Stimulated activated naive B cell treated with anti-CD40 and anti-IgM and Interleukin-4, amounts not matched to agents 10 μg/mL and 1 μg/mL and 100 μg/mL, for 72 hours (primary cell): ENCODE measurements at regions not wholly inside any gene's neighbourhood (a gene's known extent, or its start where the extent isn't known, plus 50 kb on each side); places are given as distances from the start of the nearest gene placed in this dataset.
"Not testable (repeated sequence)": the region's sequence is repeated elsewhere in the genome, so short reads cannot be mapped to it uniquely, and the experiment has no call there.

Source experiments
- ATAC-seq, 2 donors: fragments of 150-1000 bp; cut with Tn5 transposase; replicated peaks; 2 replicates each; pipeline ENCODE4 v1.10.0; 2021; ENCODE audit warnings: moderate library complexity in 1 of 2
- DNase-seq: peaks from one replicate; pipeline ENCODE4 v3.0.0; 2021
- H3K27ac Mint-ChIP-seq: one replicate; pipeline ENCODE4 v1.8.0; 2022; ENCODE audit warnings: mild to moderate bottlenecking, mixed read lengths
- H3K27me3 Mint-ChIP-seq, 2 donors: one replicate each; pipeline ENCODE4 v1.8.0; 2022; ENCODE audit warnings: mixed read lengths in 2 of 2
- H3K36me3 Mint-ChIP-seq, 2 donors: one replicate each; pipeline ENCODE4 v1.8.0; 2022; ENCODE audit warnings: mixed read lengths in 2 of 2, mild to moderate bottlenecking in 1 of 2
- H3K4me1 Mint-ChIP-seq, 2 donors: one replicate each; pipeline ENCODE4 v1.8.0; 2022; ENCODE audit warnings: mixed read lengths in 2 of 2, mild to moderate bottlenecking in 1 of 2
- H3K4me3 Mint-ChIP-seq, 2 donors: one replicate each; pipeline ENCODE4 v1.8.0; 2022; ENCODE audit warnings: mild to moderate bottlenecking in 2 of 2, mixed read lengths in 2 of 2, moderate library complexity in 1 of 2
- H3K9me3 Mint-ChIP-seq, 2 donors: one replicate each; pipeline ENCODE4 v1.8.0; 2022; ENCODE audit warnings: mixed read lengths in 2 of 2, mild to moderate bottlenecking in 1 of 2

DNA sequence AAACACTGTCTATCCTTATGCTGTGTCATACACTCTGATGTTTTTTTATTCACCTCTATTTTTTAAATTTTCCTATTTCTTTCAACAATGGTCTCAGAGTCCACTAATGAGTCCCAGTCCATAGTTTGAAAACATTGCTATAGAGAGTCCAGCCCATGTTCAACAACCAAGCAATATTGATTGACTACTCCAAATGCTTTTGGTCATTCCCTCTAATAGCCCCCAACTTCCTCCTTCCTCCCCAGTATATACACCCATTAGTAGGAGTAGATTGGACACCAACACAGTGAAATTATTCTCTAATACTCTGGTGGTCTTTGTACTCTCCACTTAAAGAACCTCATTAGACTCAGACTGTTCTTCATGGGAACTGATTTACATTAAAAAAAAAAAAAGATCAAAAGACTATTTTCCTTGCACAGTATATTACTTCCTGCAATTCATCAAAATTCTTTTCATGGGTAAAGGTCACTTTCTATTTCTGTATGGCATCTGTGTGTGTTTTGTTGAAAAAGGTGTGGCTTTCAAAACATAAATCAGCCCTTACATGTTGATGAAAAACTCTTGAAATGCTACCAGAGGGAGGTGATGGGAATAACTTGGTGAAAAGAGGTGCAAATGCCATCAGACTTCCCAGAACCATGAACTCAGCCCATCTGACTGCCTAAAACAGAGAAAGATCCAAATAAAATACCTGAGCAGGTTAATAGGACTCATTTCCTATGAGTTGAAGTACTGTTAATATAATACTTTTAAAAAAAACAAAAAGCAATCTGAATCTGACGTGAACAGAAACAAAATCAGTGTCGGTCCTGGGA is 250.3 kb upstream of the KLF3 start:
- no peaks in the 10 kb centered on the region for H3K9me3 Mint-ChIP-seq
- H3K4me3 Mint-ChIP-seq: peak overlapping the region in 1 of 2 donors; percentile 40
- peaks cover 10 to 26% of the 10 kb centered on the region in 2 donors for H3K4me1 Mint-ChIP-seq
- DNase-seq (no peak), ATAC-seq (peak in 1 of 2 donors; percentile 69)
- H3K27ac Mint-ChIP-seq: no peak overlapping the region
- H3K36me3 Mint-ChIP-seq: no peaks in the 10 kb centered on the region
- H3K27me3 Mint-ChIP-seq: peaks cover 0 to 8% of the 10 kb centered on the region in 2 donors

- H3K36me3 Mint-ChIP-seq: no peaks in the 10 kb centered on the region
- no peak for ATAC-seq
- H3K27me3 Mint-ChIP-seq: peaks cover 0 to 8% of the 10 kb centered on the region in 2 donors
- no peak for DNase-seq
- H3K4me1 Mint-ChIP-seq: peaks cover 10 to 26% of the 10 kb centered on the region in 2 donors
- no peaks in the 10 kb centered on the region for H3K9me3 Mint-ChIP-seq
- no peak overlapping the region for H3K4me3 Mint-ChIP-seq
- no peak overlapping the region for H3K27ac Mint-ChIP-seq
These were observed 249.6 kb upstream of the KLF3 start for GRCh38 chr4:38414410-38414809.

DNA sequence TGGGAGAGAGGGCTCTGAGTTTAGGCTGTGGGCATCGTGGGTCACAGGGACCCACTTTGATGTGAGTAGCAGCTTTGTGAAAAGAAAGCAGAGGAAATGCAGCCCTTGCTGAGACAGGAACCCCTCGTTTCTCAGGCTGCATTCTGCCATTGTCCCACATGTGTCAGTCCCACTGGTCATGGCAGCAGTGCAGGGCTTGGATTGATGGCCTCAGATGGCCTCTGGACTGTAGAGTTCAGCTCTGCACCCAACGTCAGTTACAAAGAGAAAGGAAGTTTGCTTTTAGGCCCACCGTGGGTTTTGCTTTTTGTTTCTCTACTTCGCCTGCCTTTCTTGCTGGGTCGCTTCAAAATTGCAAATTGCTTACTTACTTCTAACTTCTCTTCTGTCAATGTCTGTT is 248.3 kb upstream of the KLF3 start:
- Mint-ChIP-seq H3K27me3 (no peaks in the 10 kb centered on the region), H3K36me3 (peaks cover 2 to 9% of the 10 kb centered on the region in 2 donors), H3K9me3 (peaks cover 10 to 11% of the 10 kb centered on the region in 2 donors), H3K4me3 (no peak overlapping the region), H3K4me1 (peaks cover 8 to 26% of the 10 kb centered on the region in 2 donors), H3K27ac (no peak overlapping the region)
- no peak for ATAC-seq
- DNase-seq: no peak

DNA sequence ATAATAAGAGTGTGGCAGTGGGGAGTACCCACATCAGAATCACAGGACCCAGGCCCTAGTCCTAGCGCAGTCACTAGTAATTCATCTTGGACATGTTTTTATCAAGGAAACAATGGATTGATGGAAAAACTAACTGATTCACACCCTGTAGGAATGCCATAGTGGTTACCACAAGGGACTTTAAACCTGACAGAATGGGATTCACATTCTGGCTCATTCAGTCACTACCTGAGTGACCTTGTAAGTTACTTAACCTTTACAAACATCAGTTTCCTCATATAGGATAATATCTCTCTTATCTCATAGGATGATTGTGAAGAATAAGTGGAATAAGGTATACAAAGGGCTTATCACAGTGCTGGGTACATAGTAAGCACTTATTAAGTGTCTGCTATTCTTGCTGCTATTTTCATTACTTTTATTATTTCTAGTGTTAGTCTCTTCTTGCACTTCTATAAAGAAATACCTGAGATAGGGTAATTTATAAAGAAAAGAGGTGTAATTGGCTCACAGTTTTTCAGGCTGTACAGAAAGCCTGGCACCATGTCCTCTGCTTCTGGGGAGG is 247.5 kb upstream of the KLF3 start:
- H3K4me3 Mint-ChIP-seq: no peak overlapping the region
- H3K27ac Mint-ChIP-seq: no peak overlapping the region
- H3K4me1 Mint-ChIP-seq: peaks cover 8 to 26% of the 10 kb centered on the region in 2 donors
- H3K36me3 Mint-ChIP-seq: peaks cover 2 to 9% of the 10 kb centered on the region in 2 donors
- DNase-seq (no peak), ATAC-seq (no peak)
- no peaks in the 10 kb centered on the region for H3K27me3 Mint-ChIP-seq
- H3K9me3 Mint-ChIP-seq: peaks cover 10 to 12% of the 10 kb centered on the region in 2 donors

DNA sequence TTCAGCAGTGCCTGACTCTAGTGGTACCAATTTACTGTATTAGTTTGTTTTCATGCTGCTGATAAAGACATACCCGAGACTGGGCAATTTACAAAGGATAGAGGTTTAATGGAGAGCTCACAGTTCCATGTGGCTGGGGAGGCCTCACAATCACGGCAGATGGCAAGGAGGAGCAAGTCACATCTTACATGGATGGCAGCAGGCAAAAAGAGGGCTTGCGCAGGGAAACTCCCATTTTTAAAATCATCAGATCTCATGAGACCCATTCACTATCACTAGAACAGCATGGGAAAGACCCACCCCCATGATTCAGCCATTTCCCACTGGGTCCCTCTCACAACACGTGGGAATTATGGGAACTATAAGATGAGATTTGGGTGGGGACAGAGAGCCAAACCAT is 243.7 kb upstream of the KLF3 start:
- not testable (repeated sequence) for H3K4me3 Mint-ChIP-seq, H3K27ac Mint-ChIP-seq, H3K36me3 Mint-ChIP-seq, H3K27me3 Mint-ChIP-seq, ATAC-seq, DNase-seq, H3K4me1 Mint-ChIP-seq
- H3K9me3 Mint-ChIP-seq: peaks cover 11 to 12% of the 10 kb centered on the region in 2 donors

DNA sequence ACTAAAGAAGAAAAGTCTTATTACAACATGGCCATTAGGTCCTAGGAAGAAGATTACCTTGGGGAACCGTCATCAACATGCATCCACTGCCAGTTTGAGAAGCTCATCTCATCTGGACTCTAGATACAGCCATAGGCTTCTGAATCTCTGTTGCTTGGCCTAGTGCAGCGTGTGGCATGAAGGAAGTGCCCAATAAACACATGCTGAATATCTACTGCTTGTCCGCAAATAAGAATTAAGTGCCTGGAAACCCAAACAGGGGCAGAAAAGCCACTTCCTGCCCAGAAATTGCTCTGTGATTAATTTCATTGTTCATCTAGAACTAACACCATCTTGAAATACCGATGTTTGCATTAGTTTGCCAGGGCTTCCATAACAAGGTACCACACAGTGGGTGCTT is 241.1 kb upstream of the KLF3 start:
- Mint-ChIP-seq H3K4me3 (no peak overlapping the region), H3K36me3 (peaks cover 2 to 9% of the 10 kb centered on the region in 2 donors)
- no peak for ATAC-seq

DNA sequence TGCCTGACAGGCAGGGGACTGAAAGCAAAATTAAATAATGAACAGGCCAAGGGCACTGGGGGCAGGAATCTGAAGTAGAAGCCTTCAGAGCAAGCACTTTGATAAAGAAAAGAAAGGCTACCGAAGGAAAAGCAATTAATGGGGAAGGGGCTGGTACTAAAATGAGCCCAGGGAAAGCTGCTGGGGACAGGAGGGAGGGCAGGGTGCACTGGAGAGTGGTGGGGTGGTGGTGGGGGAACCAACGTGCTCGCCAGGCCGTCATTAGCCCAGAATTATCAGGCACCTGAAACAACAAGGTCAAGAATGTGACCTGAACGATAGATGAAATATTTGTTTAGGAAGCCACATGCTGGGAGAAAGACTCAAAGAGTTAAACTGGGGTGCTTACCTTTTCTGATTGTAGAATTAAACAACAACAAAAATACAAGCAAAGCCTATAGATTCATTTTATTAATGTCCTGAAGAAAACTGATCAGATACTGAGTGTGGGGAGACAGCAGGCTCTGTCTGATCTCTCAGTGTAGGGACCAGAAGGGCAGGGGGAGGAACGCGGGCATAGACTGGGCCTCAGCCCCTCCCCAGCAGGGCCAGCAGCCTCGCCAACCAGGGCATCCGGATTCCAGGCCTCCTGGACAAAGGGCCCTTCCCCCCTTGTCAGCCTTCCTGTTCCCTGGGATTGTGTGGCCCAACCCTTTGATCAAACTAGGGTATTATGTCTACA is 239.7 kb upstream of the KLF3 start:
- Mint-ChIP-seq H3K4me3 (no peak overlapping the region), H3K36me3 (peaks cover 2 to 9% of the 10 kb centered on the region in 2 donors), H3K9me3 (peaks cover 12 to 13% of the 10 kb centered on the region in 2 donors), H3K4me1 (peaks cover 0 to 1% of the 10 kb centered on the region in 2 donors), H3K27me3 (peaks cover 6 to 10% of the 10 kb centered on the region in 2 donors), H3K27ac (no peak overlapping the region)
- ATAC-seq (no peak), DNase-seq (no peak)

More for the DNA sequence above, 241.1 kb upstream of the KLF3 start:
- DNase-seq: no peak
- Mint-ChIP-seq H3K9me3 (peaks cover 12 to 13% of the 10 kb centered on the region in 2 donors), H3K27me3 (peaks cover 5 to 6% of the 10 kb centered on the region in 2 donors), H3K4me1 (peaks cover 5 to 7% of the 10 kb centered on the region in 2 donors), H3K27ac (no peak overlapping the region)

- ATAC-seq (no peak), DNase-seq (no peak)
- Mint-ChIP-seq H3K9me3 (peaks cover 0 to 3% of the 10 kb centered on the region in 2 donors), H3K4me3 (no peak overlapping the region), H3K27ac (no peak overlapping the region), H3K4me1 (peaks cover 0 to 1% of the 10 kb centered on the region in 2 donors), H3K27me3 (peaks cover 6 to 10% of the 10 kb centered on the region in 2 donors), H3K36me3 (no peaks in the 10 kb centered on the region)
These were observed 237.5 kb upstream of the KLF3 start for GRCh38 chr4:38426532-38426931.

DNA sequence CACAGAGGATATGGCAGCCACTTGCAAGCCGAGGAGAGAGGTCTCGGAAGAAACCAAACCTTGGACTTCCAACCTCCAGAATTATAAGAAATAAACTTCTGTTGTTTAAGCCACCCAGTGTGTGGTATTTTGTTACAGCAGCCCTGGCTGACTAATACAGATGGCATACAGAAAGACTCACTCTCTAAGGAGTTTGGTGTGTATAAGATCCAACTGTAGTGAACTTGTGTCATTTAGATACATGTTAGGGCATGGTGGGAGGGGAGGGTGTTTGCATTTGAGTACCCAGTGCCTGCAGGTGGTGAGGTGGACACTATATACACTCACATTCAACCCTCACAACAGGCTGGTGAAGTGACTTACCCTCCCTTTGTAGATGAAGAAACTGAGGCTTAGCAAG is 233.2 kb upstream of the KLF3 start:
- Mint-ChIP-seq H3K27me3 (peaks cover 14 to 16% of the 10 kb centered on the region in 2 donors), H3K9me3 (peaks cover 6 to 12% of the 10 kb centered on the region in 2 donors), H3K4me1 (peaks cover 0 to 1% of the 10 kb centered on the region in 2 donors), H3K4me3 (no peak overlapping the region), H3K27ac (no peak overlapping the region), H3K36me3 (no peaks in the 10 kb centered on the region)
- no peak for DNase-seq
- ATAC-seq: no peak

DNA sequence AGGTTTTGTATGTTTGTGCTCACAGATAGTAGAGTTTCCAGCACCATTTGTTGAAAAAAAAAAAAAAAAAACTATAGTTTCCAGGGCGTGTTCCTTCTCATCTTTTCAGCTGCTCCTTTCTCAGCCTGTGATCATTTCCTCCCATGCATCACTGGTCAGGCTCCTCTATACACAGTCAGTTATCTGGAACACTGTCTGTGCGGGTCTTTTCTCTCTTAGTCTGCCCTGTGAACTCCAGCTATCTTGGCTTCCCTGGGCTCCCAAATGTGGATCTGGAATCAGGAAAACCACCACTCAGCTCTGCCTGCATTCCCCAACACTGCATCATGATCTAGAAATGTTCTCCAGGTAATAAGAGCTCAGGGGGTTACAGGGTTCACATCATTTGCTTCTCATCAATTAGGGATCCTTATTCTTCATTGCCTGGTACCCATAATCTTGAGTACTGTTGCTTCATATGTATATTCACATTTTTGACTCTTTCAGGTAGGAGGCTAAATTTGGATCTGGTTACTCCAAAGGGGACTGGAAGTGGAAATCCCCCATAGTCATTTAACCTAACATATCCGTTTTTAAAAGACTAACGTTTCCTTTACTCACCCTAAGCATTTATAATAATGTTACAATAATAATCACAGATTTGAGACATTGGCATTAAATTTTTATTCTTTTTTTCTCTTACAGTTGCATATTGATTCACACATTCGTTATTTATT is 221.8 kb upstream of the KLF3 start:
- Mint-ChIP-seq H3K4me1 (peaks cover 5 to 6% of the 10 kb centered on the region in 2 donors), H3K9me3 (peaks cover 3 to 6% of the 10 kb centered on the region in 2 donors), H3K27ac (no peak overlapping the region), H3K27me3 (peaks cover 3 to 5% of the 10 kb centered on the region in 2 donors), H3K36me3 (no peaks in the 10 kb centered on the region), H3K4me3 (no peak overlapping the region)
- ATAC-seq (peak in 1 of 2 donors; percentile 66), DNase-seq (no peak)

DNA sequence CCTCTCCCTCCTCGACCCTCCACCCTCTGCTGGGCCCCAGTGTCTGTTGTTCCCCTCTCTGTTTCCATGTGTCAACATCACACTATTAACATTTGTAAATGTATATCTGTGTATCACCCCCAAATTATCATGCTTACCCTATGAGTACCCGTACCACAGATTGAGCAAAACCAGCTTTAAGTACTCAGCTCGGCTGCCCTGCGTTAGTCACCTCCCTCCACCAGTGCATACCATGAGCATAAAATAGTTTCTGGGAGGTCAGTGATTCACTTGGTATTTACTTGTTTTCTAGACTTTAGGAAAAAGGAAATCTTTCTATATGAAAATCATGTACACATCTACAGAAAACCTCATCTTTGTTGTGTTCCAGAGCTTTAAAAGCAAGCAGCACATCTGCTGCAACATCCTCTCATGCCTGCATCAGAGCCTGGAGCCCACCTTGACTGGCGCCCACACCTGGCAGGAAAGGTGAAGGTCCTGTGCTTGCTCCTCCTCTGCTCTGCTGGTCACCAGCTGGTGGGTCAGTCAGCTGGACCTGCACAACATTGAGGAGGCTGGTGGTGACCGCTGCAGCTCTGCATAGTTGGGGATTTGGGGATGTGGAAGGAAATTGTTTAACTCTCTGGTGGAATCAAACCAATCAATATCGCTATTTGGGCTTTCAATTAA is 214.4 kb upstream of the KLF3 start:
- ATAC-seq (no peak), DNase-seq (no peak)
- Mint-ChIP-seq H3K36me3 (peaks cover 0 to 7% of the 10 kb centered on the region in 2 donors), H3K4me1 (peaks cover 0 to 13% of the 10 kb centered on the region in 2 donors), H3K9me3 (peaks cover 5 to 7% of the 10 kb centered on the region in 2 donors), H3K27me3 (peaks cover 10% of the 10 kb centered on the region in 2 donors), H3K4me3 (no peak overlapping the region), H3K27ac (no peak overlapping the region)

DNA sequence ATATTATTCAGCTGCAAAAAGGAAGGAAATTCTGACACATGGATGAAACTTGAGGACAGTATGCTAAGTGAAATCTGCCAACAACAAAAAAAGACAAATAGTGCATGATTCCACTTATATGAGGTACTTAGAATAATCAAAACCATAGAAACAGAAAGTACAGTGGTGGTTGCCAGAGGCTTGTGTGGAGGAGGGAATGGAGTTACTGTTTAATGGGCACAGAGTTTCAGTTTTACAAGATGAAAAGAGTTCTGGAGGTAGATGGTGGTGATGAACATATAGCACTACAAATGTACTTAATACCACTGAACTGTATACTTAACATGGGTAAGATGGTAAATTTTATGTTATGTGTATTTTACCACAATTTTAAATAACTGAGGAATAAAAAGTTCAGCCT is 212.0 kb upstream of the KLF3 start:
- Mint-ChIP-seq H3K4me3 (no peak overlapping the region), H3K36me3 (peaks cover 0 to 7% of the 10 kb centered on the region in 2 donors), H3K9me3 (peaks cover 5 to 7% of the 10 kb centered on the region in 2 donors), H3K27me3 (peaks cover 10 to 13% of the 10 kb centered on the region in 2 donors), H3K27ac (no peak overlapping the region), H3K4me1 (peaks cover 9 to 21% of the 10 kb centered on the region in 2 donors)
- DNase-seq (no peak), ATAC-seq (peak; percentile 48 to 57)

- Mint-ChIP-seq H3K4me1 (peaks cover 9 to 21% of the 10 kb centered on the region in 2 donors), H3K27ac (no peak overlapping the region), H3K9me3 (peaks cover 4 to 7% of the 10 kb centered on the region in 2 donors), H3K4me3 (no peak overlapping the region), H3K36me3 (peaks cover 0 to 7% of the 10 kb centered on the region in 2 donors), H3K27me3 (peaks cover 6 to 17% of the 10 kb centered on the region in 2 donors)
- ATAC-seq (no peak), DNase-seq (no peak)
These were observed 211.5 kb upstream of the KLF3 start for GRCh38 chr4:38452542-38452941.
